Naive thymus-derived CD4-positive, alpha-beta T cell (primary cell): ENCODE measurements at regions not wholly inside any gene's neighbourhood (a gene's known extent, or its start where the extent isn't known, plus 50 kb on each side); places are given as distances from the start of the nearest gene placed in this dataset.

Source experiments
- ATAC-seq: fragments of 150-1000 bp; cut with Tn5 transposase; 2 replicates; pipeline ENCODE4 v1.10.0; 2021; ENCODE audit warnings: mild to moderate bottlenecking, moderate library complexity
- CTCF ChIA-PET: fragments of 350-600 bp; sonication (Branson Sonifier 250); formaldehyde crosslinking; loops from one replicate; lab custom pipeline; 2021; ENCODE audit warnings: antibody characterized with exemption; lab: Charles Lee
- POLR2A ChIA-PET: fragments of 350-600 bp; sonication (Branson Sonifier 250); formaldehyde crosslinking; loops from one replicate; lab custom pipeline; 2021; ENCODE audit warnings: antibody characterized with exemption, inconsistent platforms; lab: Charles Lee
- DNase-seq, 9 donors: peaks; one replicate each; pipeline versions ENCODE4 v3.0.0 to v3.0.0-alpha.2; 2020 to 2022; ENCODE audit warnings: mixed read lengths in 1 of 9
- H3K27ac ChIP-seq: one replicate; pipeline ENCODE4 v1.7.0; 2013; ENCODE audit warnings: mild to moderate bottlenecking, low read depth, low read length, moderate library complexity
- H3K27me3 ChIP-seq, 2 donors: one replicate each; pipeline ENCODE4 v1.7.0; 2013; ENCODE audit warnings: low read length in 2 of 2, mild to moderate bottlenecking in 2 of 2, moderate library complexity in 2 of 2; ENCODE audit not compliant: control insufficient read depth in 2 of 2, insufficient read depth in 2 of 2
- H3K36me3 ChIP-seq, 3 experiments: 1 replicate in 2 of 3; 2 replicates in 1 of 3; pipeline ENCODE4 v1.7.0; 2013; ENCODE audit warnings: low read length in 3 of 3, mild to moderate bottlenecking in 3 of 3, moderate library complexity in 1 of 3; ENCODE audit not compliant: insufficient read depth in 3 of 3, control insufficient read depth in 2 of 3
- H3K4me1 ChIP-seq, 2 donors: one replicate each; pipeline ENCODE4 v1.7.0; 2013; ENCODE audit warnings: low read length in 2 of 2, mild to moderate bottlenecking in 2 of 2, moderate library complexity in 1 of 2; ENCODE audit not compliant: control insufficient read depth in 2 of 2, insufficient read depth in 2 of 2
- H3K4me3 ChIP-seq: 2 replicates; pipeline ENCODE4 v1.7.0; 2013; ENCODE audit warnings: mild to moderate bottlenecking, low read length
- H3K9me3 ChIP-seq, 3 experiments: 1 replicate in 2 of 3; 2 replicates in 1 of 3; pipeline ENCODE4 v1.7.0; 2013; ENCODE audit warnings: low read length in 3 of 3; ENCODE audit not compliant: control insufficient read depth in 2 of 3
- H3K27ac Mint-ChIP-seq, 9 donors: one replicate each; pipeline ENCODE4 v1.8.0; 2020 to 2022; ENCODE audit warnings: mixed read lengths in 9 of 9, mild to moderate bottlenecking in 8 of 9, moderate library complexity in 5 of 9, inconsistent platforms in 2 of 9
- H3K27me3 Mint-ChIP-seq, 5 donors: one replicate each; pipeline ENCODE4 v1.8.0; 2021 to 2022; ENCODE audit warnings: mixed read lengths in 5 of 5, mild to moderate bottlenecking in 1 of 5
- H3K36me3 Mint-ChIP-seq, 5 donors: one replicate each; pipeline ENCODE4 v1.8.0; 2020 to 2022; ENCODE audit warnings: mixed read lengths in 5 of 5, mild to moderate bottlenecking in 3 of 5, inconsistent platforms in 1 of 5
- H3K4me1 Mint-ChIP-seq, 7 donors: one replicate each; pipeline ENCODE4 v1.8.0; 2020 to 2022; ENCODE audit warnings: mixed read lengths in 7 of 7, mild to moderate bottlenecking in 3 of 7, inconsistent platforms in 1 of 7
- H3K4me3 Mint-ChIP-seq, 10 donors: one replicate each; pipeline ENCODE4 v1.8.0; 2020 to 2022; ENCODE audit warnings: mild to moderate bottlenecking in 10 of 10, mixed read lengths in 10 of 10, moderate library complexity in 6 of 10, inconsistent platforms in 2 of 10
- H3K9me3 Mint-ChIP-seq, 11 donors: one replicate each; pipeline ENCODE4 v1.8.0; 2020 to 2022; ENCODE audit warnings: mixed read lengths in 11 of 11, mild to moderate bottlenecking in 4 of 11, inconsistent platforms in 1 of 11, moderate library complexity in 1 of 11
- intact Hi-C, 2 donors: fragments of 100-400 bp; cut with micrococcal nuclease; formaldehyde crosslinking; loops; one replicate each; pipeline ENCODE4 v1.15.1; 2023

- intact Hi-C loops: no loop called here
- no peaks in the 10 kb centered on the region for H3K27me3 ChIP-seq
- no peak overlapping the region for H3K4me3 Mint-ChIP-seq
- H3K4me1 Mint-ChIP-seq: no peaks in the 10 kb centered on the region
- H3K27ac ChIP-seq: no peak overlapping the region
- no peaks in the 10 kb centered on the region for H3K4me1 ChIP-seq
- H3K9me3 Mint-ChIP-seq: peaks cover 0 to 21% (median 3%) of the 10 kb centered on the region in 11 donors
- no peaks in the 10 kb centered on the region for H3K9me3 ChIP-seq
- H3K27me3 Mint-ChIP-seq: no peaks in the 10 kb centered on the region
- H3K4me3 ChIP-seq: no peak overlapping the region
- H3K36me3 ChIP-seq: no peaks in the 10 kb centered on the region
- ChIA-PET CTCF (no interaction called here), POLR2A (interaction anchor here (0.5 kb wide), 1 partner anchor 11 kb away, joined by 3 read pairs; no protein-coding TSS in a partner anchor)
- H3K27ac Mint-ChIP-seq: no peak overlapping the region
- ATAC-seq: no peak
- peaks cover 0 to 9% (median 0%) of the 10 kb centered on the region in 5 donors for H3K36me3 Mint-ChIP-seq
- no peak for DNase-seq
These were observed 258.1 kb upstream of the SALL1 start for GRCh38 chr16:51409001-51409675.

- no peak for DNase-seq
- Histone ChIP-seq H3K27me3 (no peaks in the 10 kb centered on the region), H3K9me3 (no peaks in the 10 kb centered on the region), H3K36me3 (no peaks in the 10 kb centered on the region), H3K27ac (no peak overlapping the region), H3K4me1 (no peaks in the 10 kb centered on the region), H3K4me3 (no peak overlapping the region)
- H3K4me3 Mint-ChIP-seq: no peak overlapping the region
- ChIA-PET CTCF (no interaction called here), POLR2A (no interaction called here)
- H3K36me3 Mint-ChIP-seq: peaks cover 0 to 9% (median 0%) of the 10 kb centered on the region in 5 donors
- ATAC-seq: no peak
- no peaks in the 10 kb centered on the region for H3K4me1 Mint-ChIP-seq
- H3K9me3 Mint-ChIP-seq: peaks cover 0 to 21% (median 7%) of the 10 kb centered on the region in 11 donors
- intact Hi-C loops: no loop called here
- H3K27ac Mint-ChIP-seq: no peak overlapping the region
- no peaks in the 10 kb centered on the region for H3K27me3 Mint-ChIP-seq
These were observed 257.3 kb upstream of the SALL1 start for GRCh38 chr16:51408357-51408756.

GRCh38 chr16:51407921-51408320 is 256.9 kb upstream of the SALL1 start:
- ATAC-seq: no peak
- peaks cover 0 to 9% (median 0%) of the 10 kb centered on the region in 5 donors for H3K36me3 Mint-ChIP-seq
- H3K27ac Mint-ChIP-seq: no peak overlapping the region
- Histone ChIP-seq H3K27me3 (no peaks in the 10 kb centered on the region), H3K27ac (no peak overlapping the region), H3K4me1 (no peaks in the 10 kb centered on the region), H3K9me3 (no peaks in the 10 kb centered on the region), H3K36me3 (no peaks in the 10 kb centered on the region), H3K4me3 (no peak overlapping the region)
- ChIA-PET POLR2A (no interaction called here), CTCF (no interaction called here)
- DNase-seq: no peak
- H3K27me3 Mint-ChIP-seq: no peaks in the 10 kb centered on the region
- intact Hi-C loops: no loop called here
- H3K4me1 Mint-ChIP-seq: no peaks in the 10 kb centered on the region
- H3K9me3 Mint-ChIP-seq: peaks cover 0 to 20% (median 7%) of the 10 kb centered on the region in 11 donors
- no peak overlapping the region for H3K4me3 Mint-ChIP-seq

GRCh38 chr16:51407199-51407598 is 256.1 kb upstream of the SALL1 start:
- Histone ChIP-seq H3K27me3 (no peaks in the 10 kb centered on the region), H3K4me3 (no peak overlapping the region), H3K27ac (no peak overlapping the region), H3K4me1 (no peaks in the 10 kb centered on the region), H3K36me3 (no peaks in the 10 kb centered on the region), H3K9me3 (no peaks in the 10 kb centered on the region)
- Mint-ChIP-seq H3K9me3 (peaks cover 0 to 13% (median 7%) of the 10 kb centered on the region in 11 donors), H3K36me3 (peaks cover 0 to 9% (median 0%) of the 10 kb centered on the region in 5 donors), H3K27ac (no peak overlapping the region), H3K4me3 (no peak overlapping the region), H3K4me1 (no peaks in the 10 kb centered on the region), H3K27me3 (no peaks in the 10 kb centered on the region)
- ChIA-PET CTCF (no interaction called here), POLR2A (no interaction called here)
- DNase-seq: no peak
- intact Hi-C loops: no loop called here
- no peak for ATAC-seq

GRCh38 chr16:51405361-51405760 is 254.3 kb upstream of the SALL1 start:
- no peaks in the 10 kb centered on the region for H3K4me1 ChIP-seq
- Mint-ChIP-seq H3K27ac (no peak overlapping the region), H3K9me3 (peaks cover 0 to 23% (median 4%) of the 10 kb centered on the region in 11 donors), H3K36me3 (peaks cover 0 to 7% (median 0%) of the 10 kb centered on the region in 5 donors), H3K27me3 (no peaks in the 10 kb centered on the region), H3K4me3 (no peak overlapping the region), H3K4me1 (no peaks in the 10 kb centered on the region)
- no peak overlapping the region for H3K4me3 ChIP-seq
- no peak overlapping the region for H3K27ac ChIP-seq
- ATAC-seq (no peak), DNase-seq (no peak)
- H3K27me3 ChIP-seq: no peaks in the 10 kb centered on the region
- intact Hi-C loops: no loop called here
- ChIA-PET POLR2A (no interaction called here), CTCF (no interaction called here)
- peaks cover 0 to 5% (median 0%) of the 10 kb centered on the region in 3 experiments for H3K9me3 ChIP-seq
- no peaks in the 10 kb centered on the region for H3K36me3 ChIP-seq

- Histone ChIP-seq H3K36me3 (no peaks in the 10 kb centered on the region), H3K27me3 (no peaks in the 10 kb centered on the region), H3K27ac (no peak overlapping the region), H3K4me3 (no peak overlapping the region), H3K9me3 (peaks cover 0 to 5% (median 0%) of the 10 kb centered on the region in 3 experiments), H3K4me1 (no peaks in the 10 kb centered on the region)
- no peaks in the 10 kb centered on the region for H3K27me3 Mint-ChIP-seq
- H3K27ac Mint-ChIP-seq: no peak overlapping the region
- intact Hi-C loops: no loop called here
- ATAC-seq: no peak
- ChIA-PET POLR2A (no interaction called here), CTCF (no interaction called here)
- peaks cover 0 to 3% (median 0%) of the 10 kb centered on the region in 5 donors for H3K36me3 Mint-ChIP-seq
- H3K4me1 Mint-ChIP-seq: no peaks in the 10 kb centered on the region
- peaks cover 0 to 23% (median 4%) of the 10 kb centered on the region in 11 donors for H3K9me3 Mint-ChIP-seq
- H3K4me3 Mint-ChIP-seq: no peak overlapping the region
- no peak for DNase-seq
These were observed 253.3 kb upstream of the SALL1 start for GRCh38 chr16:51404386-51404785.

GRCh38 chr16:51402785-51403184 is 251.7 kb upstream of the SALL1 start:
- ChIA-PET CTCF (no interaction called here), POLR2A (no interaction called here)
- Mint-ChIP-seq H3K4me3 (no peak overlapping the region), H3K36me3 (peaks cover 0 to 3% (median 0%) of the 10 kb centered on the region in 5 donors), H3K9me3 (peaks cover 0 to 17% (median 4%) of the 10 kb centered on the region in 11 donors), H3K27me3 (no peaks in the 10 kb centered on the region), H3K27ac (no peak overlapping the region), H3K4me1 (no peaks in the 10 kb centered on the region)
- Histone ChIP-seq H3K4me3 (no peak overlapping the region), H3K27me3 (no peaks in the 10 kb centered on the region), H3K27ac (no peak overlapping the region), H3K9me3 (peaks cover 0 to 5% (median 0%) of the 10 kb centered on the region in 3 experiments), H3K36me3 (no peaks in the 10 kb centered on the region), H3K4me1 (no peaks in the 10 kb centered on the region)
- DNase-seq (no peak), ATAC-seq (no peak)
- intact Hi-C loops: no loop called here
